ENCODE measurements at regions not wholly inside any gene's neighbourhood (a gene's known extent, or its start where the extent isn't known, plus 50 kb on each side); places are given as distances from the start of the nearest gene placed in this dataset.

GRCh38 chr15:98442379-98442833, 205.9 kb upstream of the IGF1R start:
- H3K36me3 Mint-ChIP-seq (ENCODE audit: insufficient read depth, unreplicated experiment), result no peaks in the 10 kb centered on the region

GRCh38 chr15:98442901-98443300, 205.4 kb upstream of the IGF1R start:
- no peaks in the 10 kb centered on the region; the same call in 1 of the 2 replicates for H3K27me3 ChIP-seq (replicated peaks; ENCODE audit: control insufficient read depth, insufficient read depth, low read length)
- H3K4me1 Mint-ChIP-seq (ENCODE audit: low read depth, unreplicated experiment), result no peaks in the 10 kb centered on the region
- H3K4me3 ChIP-seq (ENCODE audit: low read depth, low read length), result no peak overlapping the region
- H3K36me3 ChIP-seq (ENCODE audit: control insufficient read depth, insufficient read depth, low read length), result no peaks in the 10 kb centered on the region
- no peak for DNase-seq
- peaks cover 12% of the 10 kb centered on the region for H3K9me3 Mint-ChIP-seq (ENCODE audit: unreplicated experiment)
- H3K36me3 Mint-ChIP-seq (ENCODE audit: insufficient read depth, unreplicated experiment), result no peaks in the 10 kb centered on the region
- no peaks in the 10 kb centered on the region for H3K4me1 ChIP-seq
- intact Hi-C loops (cut with micrococcal nuclease; ENCODE audit: unreplicated experiment), result loop anchor here (1.0 to 10.0 kb wide), 4 partner anchors 76 to 772 kb away; no protein-coding TSS in a partner anchor
- POLR2A ChIA-PET, result no interaction called here
- no TSS peak for BruUV-seq (replicated peaks)
- CTCF ChIA-PET, result no interaction called here
- no peak overlapping the region for H3K4me3 Mint-ChIP-seq (ENCODE audit: unreplicated experiment)
- no peak for TF ChIP-seq CTCF (IDR thresholded peaks at IDR 0.05; ENCODE audit: insufficient read depth in 1 of 2, low read depth in 1 of 2, low read length in 1 of 2, severe bottlenecking in 1 of 2, unreplicated experiment in 1 of 2)
- H3K9me3 ChIP-seq, result no peaks in the 10 kb centered on the region
- no peak overlapping the region for H3K27ac Mint-ChIP-seq (ENCODE audit: unreplicated experiment)
- peaks cover 14% of the 10 kb centered on the region for H3K27me3 Mint-ChIP-seq (ENCODE audit: insufficient read depth, unreplicated experiment)

More at GRCh38 chr15:98442379-98442833, 205.9 kb upstream of the IGF1R start:
- CTCF ChIA-PET, result no interaction called here
- H3K27ac Mint-ChIP-seq (ENCODE audit: unreplicated experiment), result no peak overlapping the region
- Histone ChIP-seq H3K9me3 (no peaks in the 10 kb centered on the region), H3K4me3 (ENCODE audit: low read depth, low read length) (no peak overlapping the region), H3K27me3 (replicated peaks; ENCODE audit: control insufficient read depth, insufficient read depth, low read length) (no peaks in the 10 kb centered on the region; the same call in 1 of the 2 replicates), H3K4me1 (no peaks in the 10 kb centered on the region), H3K36me3 (ENCODE audit: control insufficient read depth, insufficient read depth, low read length) (no peaks in the 10 kb centered on the region)
- H3K27me3 Mint-ChIP-seq (ENCODE audit: insufficient read depth, unreplicated experiment), result peaks cover 19% of the 10 kb centered on the region
- intact Hi-C loops (cut with micrococcal nuclease; ENCODE audit: unreplicated experiment), result loop anchor here (1.0 to 10.0 kb wide), 4 partner anchors 76 to 772 kb away; no protein-coding TSS in a partner anchor
- peaks cover 16% of the 10 kb centered on the region for H3K9me3 Mint-ChIP-seq (ENCODE audit: unreplicated experiment)
- peak; percentile 74 to 78 for TF ChIP-seq CTCF (IDR thresholded peaks at IDR 0.05; ENCODE audit: insufficient read depth in 1 of 2, low read depth in 1 of 2, low read length in 1 of 2, severe bottlenecking in 1 of 2, unreplicated experiment in 1 of 2)
- H3K4me3 Mint-ChIP-seq (ENCODE audit: unreplicated experiment), result no peak overlapping the region
- no TSS peak for BruUV-seq (replicated peaks)
- POLR2A ChIA-PET, result no interaction called here
- H3K4me1 Mint-ChIP-seq (ENCODE audit: low read depth, unreplicated experiment), result no peaks in the 10 kb centered on the region
- peak; percentile 69 to 70 for DNase-seq

- ChIA-PET CTCF (no interaction called here), POLR2A (no interaction called here)
- Histone ChIP-seq H3K4me1 (no peaks in the 10 kb centered on the region), H3K36me3 (ENCODE audit: control insufficient read depth, insufficient read depth, low read length) (no peaks in the 10 kb centered on the region), H3K4me3 (ENCODE audit: low read depth, low read length) (no peak overlapping the region), H3K9me3 (no peaks in the 10 kb centered on the region), H3K27me3 (replicated peaks; ENCODE audit: control insufficient read depth, insufficient read depth, low read length) (no peaks in the 10 kb centered on the region; the same call in 1 of the 2 replicates)
- H3K27me3 Mint-ChIP-seq (ENCODE audit: insufficient read depth, unreplicated experiment), result peaks cover 16% of the 10 kb centered on the region
- DNase-seq, result no peak
- H3K36me3 Mint-ChIP-seq (ENCODE audit: insufficient read depth, unreplicated experiment), result no peaks in the 10 kb centered on the region
- H3K9me3 Mint-ChIP-seq (ENCODE audit: unreplicated experiment), result peaks cover 8% of the 10 kb centered on the region
- no peak overlapping the region for H3K27ac Mint-ChIP-seq (ENCODE audit: unreplicated experiment)
- no peaks in the 10 kb centered on the region for H3K4me1 Mint-ChIP-seq (ENCODE audit: low read depth, unreplicated experiment)
- intact Hi-C loops (cut with micrococcal nuclease; ENCODE audit: unreplicated experiment), result loop anchor here (2.0 to 10.0 kb wide), 2 partner anchors 75 to 771 kb away; no protein-coding TSS in a partner anchor
- no TSS peak for BruUV-seq (replicated peaks)
- no peak overlapping the region for H3K4me3 Mint-ChIP-seq (ENCODE audit: unreplicated experiment)
- no peak for TF ChIP-seq CTCF (IDR thresholded peaks at IDR 0.05; ENCODE audit: insufficient read depth in 1 of 2, low read depth in 1 of 2, low read length in 1 of 2, severe bottlenecking in 1 of 2, unreplicated experiment in 1 of 2)
These were observed 204.8 kb upstream of the IGF1R start for GRCh38 chr15:98443526-98443925.

All from Caco-2 (cell line).